ENCODE measurements at regions not wholly inside any gene's neighbourhood (a gene's known extent, or its start where the extent isn't known, plus 50 kb on each side); places are given as distances from the start of the nearest gene placed in this dataset.
"Not testable (repeated sequence)": the region's sequence is repeated elsewhere in the genome, so short reads cannot be mapped to it uniquely, and the experiment has no call there.

DNA sequence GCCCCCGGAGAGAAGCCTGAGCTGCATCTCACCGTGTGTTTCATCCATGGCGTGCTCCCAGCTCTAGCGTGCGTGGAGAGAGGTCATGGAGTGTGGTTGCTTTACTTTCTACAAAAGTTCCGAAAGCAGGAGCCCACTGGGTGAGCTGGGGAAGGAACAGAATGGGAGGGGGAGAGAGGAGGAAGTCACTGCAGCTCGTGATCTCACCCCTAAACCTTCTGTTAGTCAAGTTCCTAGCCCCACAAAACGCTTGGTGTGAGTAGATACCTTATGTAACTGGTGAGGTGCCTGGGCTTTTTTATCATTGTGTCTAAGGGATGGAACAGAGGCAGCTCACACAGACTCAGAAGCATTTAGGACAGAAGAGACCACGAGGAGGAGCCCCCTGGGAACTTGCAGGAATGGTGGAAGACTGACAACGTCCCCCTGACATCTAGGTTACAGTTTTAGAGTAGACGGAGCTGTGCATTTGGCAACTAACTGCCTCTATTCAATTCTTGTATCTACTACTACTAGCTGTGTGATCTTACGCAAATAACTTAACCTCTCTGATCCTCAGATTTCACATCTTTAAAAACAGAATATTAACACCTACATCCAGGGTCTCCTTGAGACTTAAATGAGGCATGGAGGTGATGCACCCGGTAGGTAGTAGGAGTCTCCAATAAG lies 123.3 kb downstream of the ARL4C start:
- DNase-seq: no peak

DNA sequence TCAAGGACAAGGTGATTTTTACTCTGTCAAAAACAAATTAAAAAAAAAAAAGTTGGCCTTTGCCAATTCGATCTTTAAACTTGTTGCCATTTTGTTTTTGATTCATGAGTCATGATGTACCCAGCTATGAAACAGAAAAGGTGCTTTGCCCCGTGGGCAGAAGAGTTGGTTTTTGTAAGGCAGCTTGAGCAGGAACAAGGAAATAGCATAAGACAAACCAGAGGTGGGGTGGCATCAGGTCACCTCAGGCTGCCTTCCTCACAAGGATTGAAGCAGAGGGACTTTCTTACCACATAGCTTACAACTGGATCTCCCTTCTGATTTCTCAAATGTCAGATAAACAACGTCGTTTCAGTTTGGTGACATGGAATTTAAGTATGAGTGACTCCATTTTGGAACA lies 123.8 kb downstream of the ARL4C start:
- DNase-seq: no peak

DNA sequence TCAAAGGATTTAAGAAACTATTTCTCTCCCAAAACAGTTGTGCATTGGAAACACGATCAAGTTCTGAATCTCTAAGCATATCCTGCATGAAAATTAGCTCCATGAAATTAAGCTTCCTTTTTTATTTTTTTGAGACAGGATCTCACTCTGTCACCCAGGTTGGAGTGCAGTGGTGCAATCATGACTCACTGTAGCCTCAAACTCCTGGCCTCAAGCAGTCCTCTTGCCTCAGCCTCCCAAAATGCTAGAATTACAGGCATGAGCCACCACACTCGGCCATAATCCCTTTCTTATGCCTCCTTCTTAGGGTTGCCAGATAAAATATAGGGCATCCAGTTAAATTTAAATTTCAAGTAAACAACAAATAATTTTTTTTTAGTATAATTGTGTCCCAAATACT lies 124.4 kb downstream of the ARL4C start:
- no peak for DNase-seq

DNA sequence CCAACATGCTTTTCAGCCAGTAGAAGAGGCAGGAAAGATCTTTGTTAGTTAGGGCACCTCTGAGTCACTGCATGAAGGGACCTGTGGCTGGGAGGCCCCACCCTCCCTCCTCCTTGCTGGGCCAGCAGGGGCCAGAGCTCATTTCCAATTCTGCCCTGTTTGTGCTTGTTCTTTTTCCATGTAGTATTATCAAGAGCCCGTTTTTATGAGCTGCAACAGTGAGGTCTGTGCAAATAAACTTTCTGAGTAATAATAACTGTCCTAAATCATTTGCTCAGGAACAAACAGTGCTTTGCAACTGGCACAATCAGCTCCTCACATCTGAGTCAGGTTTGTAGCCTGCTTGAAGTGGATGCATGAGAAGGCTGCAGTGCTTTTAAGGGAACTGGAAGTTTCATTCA lies 128.0 kb downstream of the ARL4C start:
- DNase-seq: peak; percentile 55

DNA sequence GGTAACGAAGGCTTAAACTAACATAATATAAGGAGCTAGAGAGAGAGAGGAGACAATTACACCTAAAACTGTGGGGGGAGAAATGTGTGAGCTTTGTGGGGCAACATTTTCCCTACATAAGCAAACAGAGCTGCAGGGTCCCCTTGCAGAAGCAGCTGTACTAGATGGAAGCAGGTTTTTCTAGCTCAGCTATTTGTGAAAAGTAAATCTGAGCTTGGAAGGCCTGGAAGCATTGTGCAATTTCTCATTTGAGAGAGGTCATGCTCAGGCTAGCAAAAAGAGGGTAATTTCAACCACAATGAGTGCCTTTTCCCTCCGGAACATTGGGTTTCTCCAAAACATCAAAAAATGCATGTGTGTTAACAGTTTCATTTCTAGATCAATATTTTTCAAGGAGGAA lies 130.0 kb downstream of the ARL4C start:
- no peak for DNase-seq

DNA sequence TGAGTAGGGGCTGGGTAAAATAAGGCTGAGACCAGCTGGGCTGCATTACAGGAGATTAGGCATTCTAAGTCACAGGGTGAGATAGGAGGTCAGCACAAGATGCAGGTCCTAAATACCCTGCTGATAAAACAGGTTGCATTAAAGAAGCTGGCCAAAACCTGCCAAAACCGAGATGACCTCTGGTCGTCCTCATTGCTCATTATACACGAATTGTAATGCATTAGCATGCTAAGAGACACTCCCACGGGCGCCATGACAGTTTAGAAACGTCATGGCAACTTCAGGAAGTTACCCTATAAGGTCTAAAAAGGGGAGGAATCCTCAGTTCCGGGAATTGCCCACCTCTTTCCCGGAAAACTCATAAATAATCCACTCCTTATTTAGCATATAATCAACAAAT lies 132.2 kb downstream of the ARL4C start:
- DNase-seq: no peak

DNA sequence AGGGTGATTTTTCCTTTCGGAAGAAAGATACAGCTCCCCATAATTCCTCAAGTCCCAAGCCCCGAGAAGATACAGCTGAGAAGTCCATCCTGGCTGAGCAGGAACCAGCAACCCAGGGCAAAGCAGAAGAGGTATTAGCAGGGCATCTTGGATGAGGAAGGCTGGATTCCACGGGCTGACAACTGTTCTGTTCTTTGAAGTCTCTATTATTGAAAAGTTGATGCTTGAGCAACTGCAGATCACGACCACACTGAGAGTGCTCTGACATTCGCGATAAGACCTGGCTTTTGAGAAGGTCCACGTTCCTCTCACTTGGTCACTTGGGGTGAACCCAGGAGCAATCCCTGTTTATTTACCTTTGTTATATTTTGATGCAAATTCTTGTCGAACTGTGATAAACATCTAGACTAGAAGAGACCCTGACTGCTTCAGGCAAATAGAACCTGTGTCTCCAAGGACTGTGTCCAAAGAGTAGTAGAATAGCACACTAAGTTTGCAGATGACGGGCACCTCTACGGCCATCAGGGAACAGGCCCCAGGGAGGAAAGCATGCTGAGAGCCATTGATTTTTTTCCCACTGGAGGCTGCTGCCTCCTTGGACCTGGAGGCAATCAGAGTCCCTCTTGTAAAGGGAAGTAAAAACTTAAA lies 133.1 kb downstream of the ARL4C start:
- no peak for DNase-seq

DNA sequence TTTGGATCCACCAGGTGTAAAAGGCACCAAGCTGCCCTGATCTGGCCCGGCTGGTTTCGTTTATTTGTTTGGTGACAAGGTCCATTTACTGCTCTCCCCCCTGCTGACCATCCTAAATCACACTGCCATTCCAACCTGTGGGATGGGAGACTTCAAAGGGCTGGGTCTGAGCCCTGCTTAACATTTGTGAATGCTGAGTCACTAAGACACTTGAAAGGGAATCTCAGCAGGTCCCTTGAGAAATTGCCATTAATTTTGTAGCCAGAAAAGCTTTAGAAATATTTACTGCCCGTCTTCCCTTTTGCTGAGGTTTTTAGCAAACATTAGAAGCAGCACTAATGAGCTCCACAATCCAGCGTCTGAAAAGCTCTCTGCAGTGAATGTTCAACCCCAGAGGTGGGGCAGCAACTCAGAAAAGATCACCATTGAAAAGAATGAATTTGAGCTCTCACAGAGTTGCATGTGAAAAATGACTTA lies 133.8 kb downstream of the ARL4C start:
- DNase-seq: no peak

DNA sequence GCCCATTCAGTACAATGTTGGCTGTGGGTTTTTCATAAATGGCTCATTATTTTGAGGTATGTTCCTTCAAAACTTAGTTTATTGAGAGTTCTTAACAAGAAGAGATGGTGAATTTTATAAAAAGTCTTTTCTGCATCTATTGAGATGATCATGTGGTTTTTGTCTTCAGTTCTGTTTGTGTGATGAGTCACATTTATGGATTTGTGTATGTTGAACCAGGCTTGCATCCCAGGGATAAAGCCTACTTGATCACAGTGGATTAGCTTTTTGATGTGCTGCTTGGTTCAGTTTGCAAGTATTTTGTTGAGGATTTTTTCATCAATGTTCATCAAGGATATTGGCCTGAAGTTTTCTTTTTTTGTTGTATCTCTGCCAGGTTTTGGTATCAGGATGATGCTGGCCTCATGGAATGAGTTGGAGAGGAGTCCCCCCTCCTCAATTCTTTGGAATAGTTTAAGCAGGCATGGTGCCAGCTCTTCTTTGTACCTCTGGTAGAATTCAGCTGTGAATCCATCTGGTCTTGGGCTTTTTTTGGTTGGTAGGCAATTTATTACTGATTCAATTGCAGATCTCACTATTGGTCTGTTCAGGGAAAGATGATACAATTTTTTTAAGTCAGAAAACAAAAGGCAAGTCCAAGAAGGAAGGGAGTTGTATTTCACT lies 136.4 kb downstream of the ARL4C start:
- DNase-seq: not testable (repeated sequence)

DNA sequence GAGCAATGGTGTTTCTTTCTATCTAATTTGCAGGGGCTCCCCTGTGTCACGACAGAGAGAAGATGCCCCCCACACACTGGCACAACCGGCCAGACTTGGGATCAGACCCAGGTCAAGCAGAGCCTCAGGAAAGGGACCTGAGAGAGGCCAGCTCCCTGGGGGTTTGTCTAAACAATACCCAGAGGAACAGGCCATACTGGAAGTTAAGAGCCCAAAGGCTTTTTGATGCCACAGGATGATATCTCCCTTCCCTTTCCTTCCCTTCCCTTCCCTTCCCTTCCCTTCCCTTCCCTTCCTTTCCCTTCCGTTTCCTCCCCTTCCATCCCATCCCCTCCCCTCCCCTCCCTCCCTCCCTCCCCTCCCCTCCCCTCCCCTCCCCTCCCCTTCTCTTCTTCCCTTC lies 139.2 kb downstream of the ARL4C start:
- no peak for DNase-seq

DNA sequence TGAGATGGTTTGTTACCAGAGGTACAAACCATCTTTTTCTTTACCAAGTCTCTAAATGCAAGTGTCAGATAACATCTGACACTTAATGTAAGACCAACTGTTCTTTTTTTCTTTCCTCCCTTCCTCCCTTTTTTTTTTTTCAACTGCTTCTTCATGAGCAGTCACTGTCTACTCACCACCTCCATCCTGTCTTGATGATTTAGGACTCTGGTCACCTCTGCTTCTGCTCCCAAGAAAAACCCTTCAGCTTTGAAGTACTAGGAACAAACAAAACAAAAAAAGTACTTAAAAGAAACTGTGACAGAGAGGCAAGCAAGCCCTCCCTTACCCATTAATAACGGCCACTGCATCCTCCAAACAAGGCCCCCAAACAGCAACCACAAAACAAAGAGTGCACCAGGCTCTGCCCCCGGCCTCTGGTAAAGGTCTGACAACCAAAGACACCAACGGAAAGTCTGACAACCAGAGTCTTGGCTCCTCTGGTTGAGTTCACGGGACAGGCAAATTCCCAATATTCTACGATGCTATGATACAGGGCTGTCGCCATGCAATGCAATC lies 141.0 kb downstream of the ARL4C start:
- DNase-seq: no peak

DNA sequence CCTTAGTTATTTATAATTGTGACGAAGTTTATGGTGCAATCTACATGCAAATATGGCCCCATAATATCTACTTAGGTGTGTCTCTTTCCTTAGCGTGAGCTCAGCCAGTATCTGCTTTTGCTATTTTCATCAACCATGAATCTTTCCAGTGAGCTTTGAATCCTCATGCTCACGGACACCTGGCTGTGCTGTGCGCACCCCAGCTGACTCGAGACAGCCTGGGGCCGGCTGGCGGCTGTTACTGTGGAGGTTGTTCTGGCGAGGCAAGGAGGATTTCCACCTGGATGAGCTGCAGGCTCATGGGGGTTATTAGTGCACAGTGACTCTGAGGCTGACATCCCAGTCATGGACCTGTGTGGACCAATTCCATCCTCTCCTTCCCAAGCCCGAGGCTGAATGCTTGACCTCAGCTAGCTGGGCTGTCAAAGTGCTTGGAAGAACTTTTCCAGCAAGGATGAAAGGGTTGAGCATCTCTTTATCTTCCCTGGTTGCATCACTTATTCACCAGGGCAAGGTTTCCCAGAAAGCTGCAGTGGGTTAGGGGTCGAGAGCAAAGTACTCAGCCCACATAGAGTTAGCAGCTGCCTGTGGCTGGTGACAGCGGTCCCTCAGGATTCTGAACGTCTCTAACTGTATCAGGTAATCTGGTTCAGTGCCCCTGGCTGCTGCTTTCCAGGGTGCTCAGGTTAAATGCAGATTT lies 141.7 kb downstream of the ARL4C start:
- no peak for DNase-seq

DNA sequence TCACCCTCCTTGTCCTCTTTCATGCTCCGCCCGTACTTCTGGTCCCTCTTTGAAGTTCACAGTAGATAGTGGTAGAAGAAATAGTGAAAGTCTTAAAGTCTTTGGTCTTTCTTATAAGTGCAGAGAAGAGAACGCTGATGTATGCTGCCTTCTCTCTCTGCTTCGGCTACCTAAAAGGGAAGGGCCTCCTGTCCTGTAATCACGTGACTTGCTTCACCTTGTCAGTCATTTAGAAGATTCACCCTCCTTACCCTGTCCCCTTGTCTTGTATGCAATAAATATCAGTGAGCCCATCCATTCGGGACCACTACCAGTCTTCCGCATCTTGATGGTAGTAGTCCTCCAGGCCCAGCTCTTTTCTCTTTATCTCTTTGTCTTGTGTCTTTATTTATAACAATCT lies 144.6 kb downstream of the ARL4C start:
- DNase-seq: no peak

DNA sequence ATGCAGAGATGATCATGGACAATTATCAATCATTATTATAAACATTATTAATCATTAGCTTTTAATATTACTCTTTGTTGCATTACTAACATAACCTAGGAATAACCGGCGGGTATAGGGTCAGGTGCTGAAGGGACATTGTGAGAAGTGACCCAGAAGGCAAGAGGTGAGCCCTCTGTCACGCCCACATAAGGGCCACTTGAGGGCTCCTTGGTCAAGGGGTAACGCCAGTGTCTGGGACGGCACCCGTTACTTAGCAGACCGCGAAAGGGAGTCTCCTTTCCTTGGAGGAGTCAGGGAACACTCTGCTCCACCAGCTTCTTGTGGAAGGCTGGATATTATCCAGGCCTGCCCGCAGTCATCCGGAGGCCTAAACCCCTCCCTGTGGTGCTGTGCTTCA lies 145.0 kb downstream of the ARL4C start:
- DNase-seq: not testable (repeated sequence)

DNA sequence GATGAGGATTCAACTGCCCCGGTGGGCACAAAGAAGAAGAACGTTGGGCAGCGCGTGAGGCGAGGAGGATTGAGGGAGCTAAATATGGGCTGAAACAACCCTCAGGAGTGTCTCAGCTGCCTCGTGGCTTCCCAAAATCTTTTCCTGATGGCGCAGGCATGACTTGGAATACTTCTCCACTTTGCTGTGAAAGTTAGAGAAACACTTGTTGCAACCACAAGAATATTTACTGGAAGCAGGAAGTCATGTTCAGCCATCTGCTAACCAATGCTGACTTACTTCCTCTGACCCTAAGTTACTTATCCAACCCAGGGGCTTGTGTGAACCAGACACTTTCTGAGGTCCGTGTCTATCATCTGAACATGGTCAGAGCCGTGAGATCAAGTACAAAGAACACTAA lies 148.8 kb downstream of the ARL4C start:
- no peak for DNase-seq

DNA sequence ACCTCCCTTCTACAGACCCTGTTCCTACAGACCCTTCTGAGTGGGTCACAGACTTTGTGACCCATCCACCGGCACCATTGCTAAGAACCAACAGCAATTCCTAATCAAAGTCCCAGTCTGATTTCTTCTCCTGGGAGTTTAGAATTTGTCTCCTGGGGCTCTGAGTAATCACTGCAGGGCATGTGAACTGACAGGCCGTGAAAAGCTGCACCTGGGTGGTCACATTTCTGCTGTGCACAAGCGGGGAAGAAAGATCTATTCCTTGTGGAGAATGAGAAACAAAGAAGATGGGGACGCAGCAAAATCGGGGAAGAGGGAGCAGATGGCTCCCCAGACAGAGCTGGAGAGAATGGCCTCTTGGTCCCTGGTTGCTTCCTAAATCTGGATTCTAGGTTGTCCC lies 151.0 kb downstream of the ARL4C start:
- no peak for DNase-seq

DNA sequence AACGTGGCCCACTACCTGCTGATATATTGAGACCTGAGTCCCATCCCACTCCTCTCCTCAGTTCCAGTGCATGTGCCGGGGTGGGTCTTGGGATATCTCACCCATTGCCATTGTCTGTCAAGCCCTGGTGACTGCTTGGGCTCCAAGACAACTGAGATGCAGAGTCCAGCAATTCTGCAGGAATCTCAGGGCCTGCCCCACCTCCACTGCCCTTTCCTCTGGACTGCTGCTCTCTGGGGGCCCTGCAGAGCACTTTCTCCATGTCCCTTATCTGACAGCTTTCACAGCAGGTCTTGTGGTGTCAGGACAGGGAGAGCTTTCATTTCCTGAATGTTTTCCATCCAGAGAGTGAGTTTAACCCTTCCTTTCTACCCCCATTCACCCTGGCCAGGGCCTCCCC lies 152.9 kb downstream of the ARL4C start:
- no peak for DNase-seq

DNA sequence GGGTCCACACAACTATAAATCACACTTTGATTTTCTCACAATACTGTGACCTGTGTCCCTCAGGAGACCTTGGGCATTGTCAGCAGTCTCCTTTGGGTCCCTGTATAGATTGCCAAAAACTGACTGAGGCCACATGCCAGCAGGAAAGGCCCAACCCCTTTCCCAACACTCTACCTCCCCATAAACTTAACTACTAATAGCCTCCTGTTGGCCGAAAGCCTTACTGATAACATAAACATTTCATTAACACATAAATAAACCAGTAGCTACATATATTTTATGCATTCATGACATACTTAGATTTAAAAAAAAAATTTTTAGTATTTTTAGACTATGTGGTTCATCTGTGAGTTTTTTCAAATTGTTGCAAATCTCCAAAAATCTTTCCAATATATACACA lies 153.5 kb downstream of the ARL4C start:
- DNase-seq: no peak

DNA sequence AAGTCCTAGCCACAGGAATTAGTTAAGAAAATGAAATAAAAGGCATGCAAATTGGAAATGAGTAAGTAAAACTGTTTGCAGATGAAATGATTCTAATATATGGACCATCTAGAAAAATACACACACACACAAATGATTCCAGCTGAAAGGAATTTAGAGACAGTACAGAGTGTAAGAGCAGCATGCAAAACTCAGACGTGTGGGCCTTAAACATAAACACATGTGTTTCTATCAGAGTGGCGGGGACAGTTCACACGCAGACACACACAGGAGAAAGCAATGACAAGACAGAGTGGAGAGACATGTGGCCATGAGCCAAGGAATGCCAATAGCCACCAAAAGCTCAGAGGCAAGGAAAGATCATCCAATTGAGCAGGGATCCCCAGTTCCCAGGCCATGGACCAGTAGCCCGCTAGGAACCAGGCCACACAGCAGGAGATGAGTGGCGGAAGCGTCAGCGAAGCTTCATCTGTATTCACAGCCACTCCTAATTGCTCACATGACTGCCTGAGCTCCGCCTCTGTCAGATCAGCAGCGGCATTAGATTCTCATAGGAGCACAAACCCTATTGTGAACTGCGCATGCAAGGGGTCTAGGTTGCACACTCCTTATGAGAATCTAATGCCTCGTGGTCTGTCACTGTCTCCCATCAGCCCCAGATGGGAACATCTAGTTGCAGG lies 155.4 kb downstream of the ARL4C start:
- DNase-seq: no peak

DNA sequence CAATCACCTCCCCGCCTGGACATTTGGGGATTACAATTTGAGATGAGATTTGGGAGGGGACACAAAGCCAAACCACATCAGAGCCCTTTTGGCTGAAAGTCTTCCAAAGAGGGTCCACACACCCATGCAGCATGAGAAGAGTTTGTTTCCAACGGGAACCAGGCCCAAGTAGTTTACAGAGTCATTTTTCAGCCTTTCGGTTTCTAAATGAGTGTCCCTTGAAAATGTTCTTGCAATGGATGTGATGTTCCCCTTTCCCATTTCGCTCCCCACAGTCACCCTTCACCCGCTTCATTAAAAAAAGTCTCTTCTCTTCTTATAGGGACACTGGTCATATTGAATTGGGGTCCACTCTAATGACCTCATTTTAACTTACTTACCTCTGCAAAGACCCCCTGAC lies 157.4 kb downstream of the ARL4C start:
- no peak for DNase-seq

DNA sequence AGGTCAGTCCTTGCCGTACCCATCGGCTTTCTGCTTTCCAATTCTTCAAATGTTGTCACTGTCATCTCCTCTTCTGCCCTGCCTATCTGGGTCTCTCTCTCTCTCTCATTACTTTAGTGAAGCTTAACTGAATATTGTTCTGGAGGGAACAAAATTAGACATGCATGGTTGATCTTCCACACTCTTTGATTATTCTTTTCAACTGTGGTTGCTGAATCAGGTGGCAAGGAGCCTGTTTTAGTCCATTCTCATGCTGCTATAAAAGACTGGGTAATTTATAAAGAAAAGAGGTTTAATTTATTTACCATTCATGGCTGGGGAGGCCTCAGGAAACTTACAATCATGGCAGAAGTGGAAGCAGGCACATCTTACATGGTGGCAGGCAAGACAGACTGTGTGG lies 157.9 kb downstream of the ARL4C start:
- no peak for DNase-seq

DNA sequence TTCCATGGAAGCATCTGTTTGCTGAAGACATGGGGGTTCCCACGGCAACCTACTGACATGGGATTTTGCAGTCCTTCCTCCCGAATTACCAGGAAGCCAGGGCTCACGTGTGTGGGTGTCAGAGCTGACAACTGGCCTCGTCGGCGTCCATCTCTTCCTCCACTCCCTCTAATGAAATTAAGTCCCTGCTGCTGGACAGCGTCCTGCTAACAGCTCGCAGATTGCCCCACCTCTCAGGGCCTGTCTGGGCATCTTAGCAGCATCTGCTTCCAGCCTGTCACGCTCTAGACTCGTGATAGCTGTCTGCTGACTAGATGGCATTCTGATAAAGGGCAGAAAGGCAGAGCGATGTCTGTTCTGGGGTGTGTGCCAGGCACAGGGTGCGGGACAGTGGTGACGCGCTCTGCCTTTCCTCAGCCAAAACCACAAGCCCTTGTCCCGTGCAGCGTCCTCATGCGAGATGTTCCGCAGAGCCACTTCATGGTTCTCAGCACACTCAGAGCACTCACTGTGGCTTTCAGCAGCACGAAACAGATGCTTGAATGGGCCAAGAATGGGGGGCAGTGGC lies 161.1 kb downstream of the ARL4C start:
- DNase-seq: peak; percentile 48

DNA sequence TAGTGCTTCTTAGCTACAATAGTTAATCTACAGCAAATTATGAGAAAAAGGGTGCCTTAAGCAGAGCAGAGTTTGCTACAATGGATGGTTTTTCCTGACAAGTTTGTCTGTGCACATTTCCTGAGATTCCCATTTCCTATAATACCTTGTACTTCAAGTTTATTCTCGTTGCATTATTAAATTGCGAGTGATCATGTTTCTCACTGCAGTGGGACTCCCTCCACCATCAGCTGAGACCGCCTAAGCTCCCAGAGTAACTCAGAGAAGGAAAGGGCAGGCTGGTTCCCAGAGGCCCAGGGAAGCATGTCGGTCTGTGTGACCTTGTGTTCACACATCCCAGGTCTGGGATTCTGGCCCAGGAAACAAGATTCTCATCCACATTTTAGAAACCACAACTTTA lies 162.1 kb downstream of the ARL4C start:
- DNase-seq: no peak

All from CD4-positive, alpha-beta T cell treated with Interleukin-12 subunit alpha and Interleukin-12 subunit beta, for 1 hour (primary cell).